Germinal center (tissue), 1 donor: ENCODE measurements at regions not wholly inside any gene's neighbourhood (a gene's known extent, or its start where the extent isn't known, plus 50 kb on each side); places are given as distances from the start of the nearest gene placed in this dataset.

Experiments used
- DNase-seq: peaks from one replicate; pipeline ENCODE4 v3.0.0; 2012; ENCODE audit warnings: mixed read lengths, low spot score

DNA sequence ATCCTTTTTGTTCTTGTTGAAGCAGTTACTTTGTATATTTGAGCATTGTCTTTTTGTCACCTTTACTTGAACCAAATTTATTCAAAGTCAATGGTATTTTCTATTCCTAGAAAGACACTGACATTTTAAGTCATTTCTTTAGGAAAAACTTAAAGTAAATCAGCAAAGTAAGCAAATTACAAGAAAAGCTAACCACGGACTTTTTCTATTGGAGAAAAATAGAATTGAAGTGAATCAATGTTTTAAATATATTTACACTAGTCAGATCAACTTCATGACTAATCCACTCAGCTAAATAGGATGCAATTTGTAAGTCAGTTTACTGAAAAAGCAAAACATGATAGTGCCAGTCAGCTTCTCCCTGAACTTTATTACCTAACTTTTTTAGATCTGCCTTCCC, 733.8 kb upstream of the ALCAM start:
- no peak for DNase-seq

DNA sequence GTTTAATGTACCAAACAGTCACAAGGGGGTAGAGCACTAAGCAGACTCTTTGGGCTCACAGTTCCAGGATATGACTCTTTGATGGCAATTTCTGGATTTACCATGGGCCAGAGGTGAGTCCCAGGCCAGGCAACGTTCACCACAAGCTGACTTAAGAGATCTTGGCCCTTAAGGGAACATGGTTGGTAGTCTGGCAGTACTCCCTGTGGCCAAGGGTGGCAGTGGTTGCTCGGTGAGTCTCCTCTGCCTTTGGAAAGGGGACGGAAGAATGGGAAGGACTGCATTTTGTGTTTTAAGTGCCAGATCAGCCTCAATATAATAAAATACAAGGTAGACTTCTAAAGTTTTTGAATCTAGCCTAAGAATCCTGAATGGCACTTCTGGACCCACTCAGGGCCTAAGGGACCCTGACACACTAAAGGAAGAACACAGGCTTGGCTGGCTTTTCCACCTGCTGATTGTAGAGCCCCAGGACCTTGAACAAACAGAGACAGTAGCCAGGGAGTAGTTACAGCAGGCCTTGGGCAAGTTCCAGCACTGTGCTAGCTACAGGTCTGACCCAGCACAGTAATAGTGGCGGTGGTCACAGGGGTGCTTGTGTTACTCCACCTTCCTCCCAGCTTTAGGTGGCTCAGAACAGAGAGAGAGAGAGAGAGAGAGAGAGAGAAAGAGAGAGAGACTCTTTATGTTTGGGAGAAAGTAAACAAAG, 730.7 kb upstream of the ALCAM start:
- no peak for DNase-seq

DNA sequence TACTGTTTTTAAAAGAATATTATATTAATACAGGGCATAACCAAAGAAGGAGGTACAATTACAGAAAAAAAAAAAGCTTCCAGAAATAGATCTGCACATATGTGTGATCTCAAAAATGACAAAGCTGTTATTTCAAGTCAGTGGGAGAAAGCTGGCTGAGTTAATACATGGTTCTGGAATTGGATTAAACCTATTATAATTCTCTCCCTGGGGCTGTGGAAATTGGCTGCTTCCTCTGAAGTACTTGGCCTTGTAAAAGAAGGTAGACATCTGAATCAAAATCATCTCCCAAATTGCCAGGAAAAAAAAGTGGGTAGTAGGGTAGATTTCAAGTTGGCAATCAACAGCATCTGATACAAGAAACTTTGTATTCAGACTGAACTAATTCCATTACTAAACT, 723.9 kb upstream of the ALCAM start:
- no peak for DNase-seq

DNA sequence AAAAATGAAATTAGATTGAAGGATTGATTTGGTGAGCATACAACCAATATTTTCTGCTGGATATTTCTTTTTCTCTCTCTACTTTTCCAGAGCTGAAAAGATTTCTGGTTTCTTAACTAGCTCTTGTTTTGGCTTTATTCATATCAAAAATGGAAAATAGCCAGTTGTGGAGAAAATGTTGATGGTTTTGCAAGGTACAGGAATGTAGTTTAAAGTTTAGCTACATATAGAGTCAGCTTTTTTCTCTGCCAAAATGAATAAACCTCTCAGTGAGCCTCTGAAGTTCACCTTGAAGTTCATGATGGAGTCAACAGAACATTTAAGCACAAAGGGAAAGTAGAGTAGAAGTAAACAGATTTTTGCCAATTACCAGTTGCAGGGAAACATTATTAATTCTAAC, 720.5 kb upstream of the ALCAM start:
- DNase-seq, result no peak

DNA sequence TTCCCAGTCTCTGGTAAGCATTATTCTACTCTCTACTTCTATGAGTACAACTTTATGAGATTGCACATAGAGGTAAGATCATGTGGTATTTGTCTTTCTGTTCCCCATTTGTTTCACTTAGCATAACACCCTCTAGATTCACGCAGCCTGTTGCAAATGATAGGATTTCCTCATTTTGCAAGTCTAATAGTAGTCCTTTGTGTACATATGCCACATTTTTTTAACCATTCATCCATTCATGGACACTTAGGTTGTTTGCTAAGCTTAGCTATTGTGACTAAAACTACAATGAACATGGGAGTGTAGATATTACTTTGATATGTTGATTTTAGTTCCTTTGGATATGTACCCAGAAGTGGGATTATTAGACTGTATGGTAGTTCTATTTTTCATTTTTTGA, 717.9 kb upstream of the ALCAM start:
- DNase-seq, result no peak

DNA sequence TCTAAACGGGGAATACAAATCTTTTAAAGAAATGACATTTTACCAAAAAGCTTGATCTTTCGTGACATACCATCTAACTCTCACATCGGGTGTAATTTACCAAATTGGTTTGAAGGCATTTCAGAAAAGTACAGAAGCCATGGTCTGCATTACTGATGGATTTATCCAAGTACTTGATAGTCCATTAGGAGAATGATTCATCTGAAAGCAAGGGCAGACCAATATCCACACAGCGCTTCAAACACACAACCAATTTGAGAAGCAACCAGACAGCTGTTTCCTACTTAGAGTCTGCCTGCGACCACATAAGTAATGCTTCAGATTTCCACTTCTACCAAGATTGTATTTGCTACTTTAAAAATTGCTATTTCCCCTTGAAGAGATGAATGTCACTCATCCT, 697.6 kb upstream of the ALCAM start:
- DNase-seq, result no peak

DNA sequence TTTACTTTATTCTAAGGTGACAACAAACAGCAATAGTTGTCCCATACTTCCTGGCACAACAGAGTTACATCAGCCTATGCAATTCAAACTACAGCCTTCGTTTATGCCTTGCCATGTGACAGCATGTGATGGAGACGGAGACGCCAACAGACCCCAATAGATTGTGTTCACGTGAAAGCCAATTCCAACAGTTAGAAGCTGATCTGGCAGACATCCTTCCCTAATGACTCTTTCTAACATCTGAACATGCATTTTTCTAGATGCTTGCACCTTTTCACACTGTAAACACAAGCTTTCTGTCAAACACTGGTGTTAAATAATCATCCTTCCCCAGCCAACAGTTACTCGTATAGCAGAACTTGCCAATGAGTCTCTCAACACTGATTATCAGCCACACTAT, 694.4 kb upstream of the ALCAM start:
- DNase-seq, result no peak

DNA sequence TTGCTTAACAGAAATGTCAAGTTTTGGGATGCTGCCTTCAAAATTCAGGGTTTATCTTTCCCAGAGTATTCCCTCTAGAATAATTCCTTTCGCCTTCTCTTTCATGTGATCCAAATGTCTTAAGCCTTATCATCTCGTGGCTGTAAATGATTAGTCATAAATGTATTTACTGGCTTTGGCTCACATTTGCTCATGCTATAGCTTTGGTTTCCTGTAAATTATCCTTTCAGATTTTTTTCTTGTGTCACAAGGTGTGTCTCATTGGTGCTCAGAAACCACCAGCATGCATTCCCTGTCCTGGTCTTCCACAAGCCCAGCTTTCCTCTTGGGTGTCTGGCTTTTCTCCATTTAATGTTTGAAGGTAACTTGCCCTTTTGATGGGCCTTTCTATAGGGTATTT, 692.7 kb upstream of the ALCAM start:
- DNase-seq, result no peak

DNA sequence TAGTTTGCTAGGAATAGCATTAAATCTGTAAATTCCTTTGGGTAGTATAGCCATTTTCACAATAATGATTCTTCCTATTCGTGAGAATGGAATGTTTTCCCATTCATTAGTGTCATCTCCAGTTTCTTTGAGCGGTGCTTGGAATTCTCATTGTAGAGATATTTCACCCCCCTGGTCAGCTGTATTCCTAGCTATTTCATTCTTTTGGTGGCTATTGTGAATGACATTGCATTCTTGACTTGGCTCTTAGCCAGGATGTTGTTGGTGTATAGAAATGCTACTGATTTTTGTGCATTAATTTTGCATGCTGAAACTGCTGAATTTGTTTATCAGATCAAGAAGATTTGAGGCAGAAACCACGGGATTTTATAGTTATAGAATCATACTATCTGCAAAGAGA, 690.5 kb upstream of the ALCAM start:
- DNase-seq, result no peak

DNA sequence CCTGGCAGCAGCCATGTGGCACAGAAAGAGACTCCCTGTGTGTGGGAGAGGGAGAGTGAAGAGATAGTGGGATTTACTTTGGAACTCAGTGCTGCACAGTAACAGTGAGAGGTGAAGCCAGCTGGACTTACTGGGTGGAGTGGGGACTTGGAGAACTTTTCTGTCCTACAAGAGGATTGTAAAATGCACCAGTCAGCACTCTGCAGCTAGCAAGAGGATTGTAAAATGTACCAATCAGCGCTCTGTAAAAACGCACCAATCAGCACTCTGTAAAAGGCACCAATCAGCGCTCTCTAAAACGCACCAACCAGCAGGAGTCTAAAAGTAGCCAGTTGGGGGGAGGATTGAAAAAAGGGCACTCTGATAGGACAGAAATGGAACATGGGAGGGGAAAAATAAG, 688.8 kb upstream of the ALCAM start:
- DNase-seq, result no peak

DNA sequence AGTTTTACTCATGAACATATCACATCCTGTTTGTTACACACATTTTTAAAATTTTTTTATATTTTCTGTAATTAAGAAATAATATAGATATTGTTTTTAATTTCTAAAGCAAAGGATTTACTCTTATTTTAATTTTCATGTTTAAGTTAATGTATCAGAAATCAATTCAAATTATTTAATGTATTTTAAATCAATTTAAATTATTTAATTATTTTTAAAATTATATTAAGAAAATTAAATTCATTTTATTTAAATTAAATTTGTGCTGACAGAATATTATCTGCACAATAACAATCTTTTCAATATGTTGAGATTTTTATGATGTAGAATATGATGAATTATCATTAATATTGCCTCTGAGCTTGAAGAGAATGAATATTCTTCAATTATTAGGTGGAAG, 681.2 kb upstream of the ALCAM start:
- DNase-seq, result no peak

DNA sequence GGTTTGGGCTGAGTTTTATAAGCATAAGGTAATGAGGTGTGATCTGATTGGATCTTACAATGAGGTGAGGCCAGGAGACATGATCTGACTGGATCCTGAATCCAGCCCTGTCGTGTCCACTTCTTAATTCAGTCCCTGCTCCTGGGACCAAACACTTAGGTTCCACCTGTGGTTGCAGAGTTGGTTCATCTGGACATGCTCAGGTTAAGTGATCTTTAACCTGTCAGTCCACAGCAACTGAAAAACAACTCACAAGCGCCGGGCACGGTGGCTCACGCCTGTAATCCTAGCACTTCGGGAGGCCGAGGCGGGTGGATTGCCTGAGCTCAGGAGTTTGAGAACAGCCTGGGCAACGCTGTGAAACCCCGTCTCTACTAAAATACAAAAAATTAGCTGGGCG, 679.3 kb upstream of the ALCAM start:
- DNase-seq, result no peak

DNA sequence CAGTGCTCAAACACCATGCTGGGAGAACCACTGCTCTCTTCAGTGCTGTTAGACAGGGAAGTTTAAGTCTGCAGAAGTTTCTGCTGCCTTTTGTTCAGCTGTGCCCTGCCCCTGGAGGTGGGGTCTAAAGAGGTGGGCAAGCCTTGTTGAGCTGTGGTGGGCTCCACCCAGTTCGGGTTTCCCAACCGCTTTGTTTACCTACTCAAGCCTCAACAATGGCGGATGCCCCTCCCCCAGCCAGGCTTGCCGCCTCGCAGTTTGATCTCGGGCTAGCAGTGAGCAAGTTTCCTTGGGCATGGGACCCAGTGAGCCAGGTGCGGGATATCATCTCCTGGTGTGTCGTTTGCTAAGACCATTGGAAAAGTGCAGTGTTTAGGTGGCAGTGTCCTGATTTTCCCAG, 670.2 kb upstream of the ALCAM start:
- no peak for DNase-seq

DNA sequence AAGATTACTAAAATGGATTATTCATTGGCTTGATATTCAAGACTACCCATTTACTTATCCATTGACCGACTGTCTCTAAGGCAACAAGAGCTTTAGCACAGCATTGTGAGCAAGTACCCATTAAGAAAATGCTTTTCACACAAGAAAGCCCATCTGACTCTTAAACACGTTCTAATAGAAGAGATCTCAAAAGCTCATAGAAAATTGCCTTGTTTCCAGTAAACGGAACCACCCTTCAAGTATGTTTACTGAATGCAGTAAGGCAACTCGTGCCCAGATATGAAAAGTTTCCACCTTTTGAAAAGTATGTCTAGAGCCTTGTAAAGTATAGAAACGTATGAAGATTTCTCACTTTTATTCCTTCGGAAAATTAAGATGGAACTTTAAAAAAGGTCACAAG, 655.3 kb upstream of the ALCAM start:
- DNase-seq, result no peak

DNA sequence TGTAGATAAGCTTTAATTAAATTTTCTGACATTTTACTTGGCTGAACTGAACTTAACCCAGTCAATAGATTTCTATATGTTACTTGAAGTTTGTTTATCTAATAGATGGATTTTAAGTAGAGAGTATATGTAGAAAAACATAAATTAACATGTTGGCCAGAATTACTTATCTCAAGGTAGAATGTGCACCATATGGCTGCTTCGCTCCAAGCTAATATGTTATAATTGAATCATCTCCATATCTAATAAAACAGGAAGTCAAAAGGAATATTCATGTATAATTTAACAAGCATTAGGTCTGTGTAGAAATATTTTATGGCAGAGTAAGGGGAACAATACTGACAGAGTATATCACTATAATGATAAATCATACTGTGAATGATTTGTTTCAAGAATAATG, 650.7 kb upstream of the ALCAM start:
- no peak for DNase-seq

DNA sequence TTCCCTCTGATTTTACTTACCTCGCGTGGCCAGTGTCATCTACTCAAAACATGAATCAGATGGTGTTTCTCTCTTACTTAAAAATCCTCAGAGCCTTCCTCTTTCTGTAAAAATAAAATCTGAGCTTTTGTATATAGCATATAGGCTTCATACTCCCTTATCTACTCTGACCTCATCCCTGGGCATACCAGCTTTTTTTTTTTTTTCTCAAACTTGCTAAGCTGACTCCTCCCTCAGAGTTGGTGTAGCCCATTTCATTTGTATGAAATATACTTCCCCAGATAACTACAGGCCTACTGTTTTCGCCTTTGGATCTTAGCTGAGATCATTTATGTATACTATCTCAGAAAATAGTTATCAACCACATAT, 648.9 kb upstream of the ALCAM start:
- no peak for DNase-seq

DNA sequence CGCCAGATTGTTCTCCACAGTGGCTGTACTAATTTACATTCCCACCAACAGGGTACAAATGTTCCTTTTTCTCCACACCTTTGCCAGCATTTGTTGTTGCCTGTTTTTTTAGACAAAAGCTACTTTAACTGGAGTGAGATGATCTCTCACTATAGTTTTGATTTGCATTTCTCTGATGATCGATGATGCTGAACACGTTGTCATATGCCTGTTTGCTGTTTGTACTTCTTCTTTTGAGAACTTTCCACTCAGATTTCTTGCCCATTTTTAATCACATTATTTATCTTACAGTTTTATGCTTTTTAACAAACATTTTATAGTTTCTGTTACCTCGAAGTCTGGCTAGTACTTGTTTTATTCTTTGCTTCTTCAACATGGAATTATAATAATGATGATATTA, 643.7 kb upstream of the ALCAM start:
- DNase-seq, result no peak

DNA sequence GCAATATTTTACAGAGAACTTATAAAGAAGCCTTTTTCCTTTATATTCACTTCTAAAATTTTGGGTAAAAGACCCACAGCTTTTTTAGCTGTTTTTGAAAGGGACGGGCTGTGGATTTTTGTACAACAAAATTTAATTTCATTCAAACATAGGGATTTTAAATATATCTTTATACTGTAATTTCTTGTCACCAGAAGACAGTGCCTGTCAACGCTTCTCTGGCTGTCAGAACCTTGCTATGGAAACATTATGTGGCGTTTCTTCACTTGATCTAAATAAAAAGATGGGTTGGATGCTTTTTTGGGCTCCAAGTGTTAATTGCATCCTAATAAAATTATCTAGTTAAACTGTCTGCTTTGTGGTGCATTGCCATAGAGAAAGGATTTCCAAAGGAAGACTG, 635.6 kb upstream of the ALCAM start:
- DNase-seq, result no peak

DNA sequence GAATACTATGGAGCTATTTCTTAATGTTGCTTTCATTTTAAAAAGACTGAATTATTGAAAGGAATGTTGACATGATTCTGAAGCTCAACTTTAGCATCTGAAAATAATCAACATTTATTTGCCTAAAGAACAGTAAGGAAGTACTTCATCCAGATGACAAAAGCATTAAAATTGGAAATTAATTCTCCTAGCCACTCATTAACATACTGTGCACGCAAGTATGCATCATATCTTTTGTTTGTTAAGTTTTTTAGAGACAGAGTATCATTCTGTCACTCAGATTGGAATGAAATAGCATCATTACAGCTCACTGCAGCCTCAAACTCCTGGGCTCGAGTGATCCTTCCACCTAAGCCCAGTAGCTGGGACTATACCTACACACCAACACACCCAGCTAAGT, 632.1 kb upstream of the ALCAM start:
- DNase-seq, result no peak

DNA sequence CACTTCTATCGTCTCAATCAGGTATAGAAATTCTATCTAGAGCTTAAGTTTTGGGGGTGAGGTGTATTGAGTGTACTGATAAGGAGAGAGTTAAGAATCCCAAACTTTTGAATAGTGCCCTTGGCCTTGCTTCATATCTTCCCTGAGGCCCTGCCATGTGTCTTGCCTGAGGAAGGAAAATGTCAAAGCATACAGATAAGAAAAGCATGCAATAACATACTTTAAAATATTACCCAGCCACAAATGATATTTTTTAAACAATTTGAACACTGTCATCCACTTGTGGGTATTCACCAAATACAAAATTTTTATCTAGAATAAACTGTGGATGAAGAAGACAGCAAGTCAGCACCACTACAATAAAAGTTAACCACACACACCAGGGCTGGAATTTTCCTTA, 631.0 kb upstream of the ALCAM start:
- no peak for DNase-seq

DNA sequence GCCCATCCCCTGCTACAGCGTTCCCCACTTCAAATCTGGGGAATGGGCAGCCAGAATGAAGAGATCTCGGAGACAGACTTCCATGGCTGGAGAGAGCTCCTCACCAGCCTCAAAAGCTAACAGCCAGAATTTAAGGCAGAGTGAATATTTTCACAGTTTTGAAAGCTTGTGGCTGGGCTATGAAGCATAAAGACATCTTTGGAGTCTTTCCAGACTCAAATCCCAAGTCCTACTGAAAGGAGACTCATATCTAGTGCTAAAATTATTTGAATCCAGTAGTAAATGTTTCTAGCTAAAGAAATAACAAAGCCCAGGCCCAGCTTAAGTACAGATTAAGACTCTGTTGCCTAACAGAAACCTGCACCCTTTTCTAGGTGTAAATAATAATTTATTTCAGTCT, 628.4 kb upstream of the ALCAM start:
- no peak for DNase-seq

DNA sequence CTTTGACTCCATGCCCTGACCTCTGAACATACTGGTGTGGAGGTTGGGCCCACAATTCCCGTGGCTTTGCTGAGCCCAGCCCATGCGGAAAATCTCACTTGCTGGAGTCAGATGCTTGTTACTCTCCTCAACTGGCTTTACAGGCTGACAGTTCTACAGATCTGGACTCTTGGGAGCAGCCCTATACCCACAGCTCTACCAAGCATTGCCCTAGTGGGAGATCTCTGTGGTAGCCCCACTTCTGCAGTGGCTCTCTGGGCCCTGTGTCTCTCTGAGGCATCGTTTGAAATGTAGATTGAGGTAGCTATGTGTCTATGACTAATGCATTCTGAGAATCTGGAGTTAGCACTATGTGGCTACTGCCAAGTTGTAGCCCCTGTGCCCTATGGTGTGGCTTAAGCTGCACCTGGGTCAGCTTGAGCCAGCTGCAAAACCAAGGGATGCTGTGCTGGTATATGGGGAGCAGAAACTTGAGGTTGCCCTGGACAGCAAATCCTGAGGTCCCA, 625.8 kb upstream of the ALCAM start:
- DNase-seq, result no peak

DNA sequence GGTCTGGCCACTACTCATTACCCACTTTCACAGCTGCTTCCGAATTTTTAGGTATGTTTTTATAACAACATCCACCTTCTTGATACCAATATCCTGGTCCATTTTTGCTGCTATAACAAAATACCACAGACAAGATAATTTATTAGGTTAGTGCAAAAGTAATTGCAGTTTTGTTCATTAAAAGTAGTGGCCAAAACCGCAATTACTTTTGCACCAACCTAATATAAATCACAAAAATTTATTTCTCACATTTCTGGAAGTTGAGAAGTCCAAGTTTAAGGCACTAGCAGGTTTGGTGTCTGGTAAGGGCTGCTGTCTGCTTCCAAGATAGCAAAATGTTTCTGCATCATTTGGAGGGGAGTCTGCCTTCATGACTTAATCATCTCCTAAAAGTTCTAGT, 624.7 kb upstream of the ALCAM start:
- no peak for DNase-seq

DNA sequence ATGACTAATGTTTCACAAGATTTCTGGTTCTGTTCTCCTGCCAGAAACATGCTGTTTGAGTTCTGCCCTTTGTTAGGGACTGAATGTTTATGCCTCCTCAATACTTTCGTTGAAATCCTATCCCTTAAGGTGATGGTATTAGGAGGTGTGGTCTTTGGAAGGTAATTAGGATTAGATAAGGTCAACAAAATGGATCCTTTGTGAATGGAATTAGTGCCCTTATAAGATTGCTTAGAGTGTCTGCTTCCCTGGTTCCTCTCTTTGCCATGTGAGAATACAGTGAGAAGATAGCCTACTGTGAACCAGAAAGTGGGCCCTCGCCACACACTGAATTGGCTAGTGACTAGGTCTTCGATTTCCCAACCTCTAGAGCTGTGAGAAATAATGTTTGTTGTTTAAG, 621.4 kb upstream of the ALCAM start:
- no peak for DNase-seq

DNA sequence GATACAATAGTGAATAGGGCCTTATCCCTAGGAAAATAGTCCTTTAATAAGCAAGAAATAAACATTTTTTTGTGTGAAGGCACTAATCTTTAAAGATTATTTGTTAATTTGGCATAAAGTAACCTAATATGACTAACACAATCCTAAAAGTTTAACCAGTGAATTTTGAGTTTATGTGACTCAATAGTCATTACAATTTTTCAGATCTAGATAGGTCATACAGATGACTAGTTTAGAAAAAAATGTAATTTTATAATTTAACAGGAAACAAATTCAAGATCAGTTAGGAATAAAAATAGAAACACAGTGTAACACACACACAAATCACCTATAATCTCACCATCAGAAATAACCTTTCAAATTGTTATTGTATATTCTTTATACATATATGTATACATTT, 620.7 kb upstream of the ALCAM start:
- no peak for DNase-seq
